Mesothelial cell of epicardium (in vitro differentiated cells): ENCODE measurements at regions not wholly inside any gene's neighbourhood (a gene's known extent, or its start where the extent isn't known, plus 50 kb on each side); places are given as distances from the start of the nearest gene placed in this dataset.

Experiments
- DNase-seq, 2 experiments: peaks; one replicate each; pipeline ENCODE4 v3.0.0; 2021; ENCODE audit warnings: low spot score in 2 of 2; ENCODE audit not compliant: unreplicated experiment in 2 of 2
- H3K27ac Mint-ChIP-seq: 2 replicates; pipeline ENCODE4 v1.8.0; 2021; ENCODE audit warnings: mixed read lengths
- H3K27me3 Mint-ChIP-seq: 2 replicates; pipeline ENCODE4 v1.8.0; 2021; ENCODE audit warnings: low read depth, mixed read lengths
- H3K36me3 Mint-ChIP-seq: 2 replicates; pipeline ENCODE4 v1.8.0; 2021; ENCODE audit warnings: mixed read lengths
- H3K4me1 Mint-ChIP-seq: 2 replicates; pipeline ENCODE4 v1.8.0; 2021; ENCODE audit warnings: mixed read lengths
- H3K4me3 Mint-ChIP-seq: 2 replicates; pipeline ENCODE4 v1.8.0; 2021; ENCODE audit warnings: mild to moderate bottlenecking, moderate library complexity, mixed read lengths
- H3K9me3 Mint-ChIP-seq: 2 replicates; pipeline ENCODE4 v1.8.0; 2021; ENCODE audit warnings: mixed read lengths
- TF ChIP-seq, protein P1 (sequence below): fragments of 200-600 bp; sonication (generic); IDR thresholded peaks from one replicate; pipeline ENCODE4 v1.5.0; 2021; ENCODE audit warnings: antibody characterized with exemption; ENCODE audit not compliant: unreplicated experiment

- Mint-ChIP-seq H3K36me3 (no peaks in the 10 kb centered on the region), H3K27ac (no peak overlapping the region), H3K4me1 (peaks cover 5% of the 10 kb centered on the region), H3K27me3 (no peaks in the 10 kb centered on the region), H3K4me3 (no peak overlapping the region), H3K9me3 (no peaks in the 10 kb centered on the region)
- TF ChIP-seq, protein P1, sequence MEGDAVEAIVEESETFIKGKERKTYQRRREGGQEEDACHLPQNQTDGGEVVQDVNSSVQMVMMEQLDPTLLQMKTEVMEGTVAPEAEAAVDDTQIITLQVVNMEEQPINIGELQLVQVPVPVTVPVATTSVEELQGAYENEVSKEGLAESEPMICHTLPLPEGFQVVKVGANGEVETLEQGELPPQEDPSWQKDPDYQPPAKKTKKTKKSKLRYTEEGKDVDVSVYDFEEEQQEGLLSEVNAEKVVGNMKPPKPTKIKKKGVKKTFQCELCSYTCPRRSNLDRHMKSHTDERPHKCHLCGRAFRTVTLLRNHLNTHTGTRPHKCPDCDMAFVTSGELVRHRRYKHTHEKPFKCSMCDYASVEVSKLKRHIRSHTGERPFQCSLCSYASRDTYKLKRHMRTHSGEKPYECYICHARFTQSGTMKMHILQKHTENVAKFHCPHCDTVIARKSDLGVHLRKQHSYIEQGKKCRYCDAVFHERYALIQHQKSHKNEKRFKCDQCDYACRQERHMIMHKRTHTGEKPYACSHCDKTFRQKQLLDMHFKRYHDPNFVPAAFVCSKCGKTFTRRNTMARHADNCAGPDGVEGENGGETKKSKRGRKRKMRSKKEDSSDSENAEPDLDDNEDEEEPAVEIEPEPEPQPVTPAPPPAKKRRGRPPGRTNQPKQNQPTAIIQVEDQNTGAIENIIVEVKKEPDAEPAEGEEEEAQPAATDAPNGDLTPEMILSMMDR, result no peak
- no peak for DNase-seq
These were observed 78.3 kb downstream of the SKA1 start for GRCh38 chr18:50453014-50453680.

GRCh38 chr18:50453732-50454131 lies 78.9 kb downstream of the SKA1 start:
- TF ChIP-seq, protein P1, result no peak
- Mint-ChIP-seq H3K27me3 (no peaks in the 10 kb centered on the region), H3K36me3 (no peaks in the 10 kb centered on the region), H3K4me1 (peaks cover 5% of the 10 kb centered on the region), H3K27ac (no peak overlapping the region), H3K9me3 (no peaks in the 10 kb centered on the region), H3K4me3 (no peak overlapping the region)
- DNase-seq, result no peak

- Mint-ChIP-seq H3K36me3 (no peaks in the 10 kb centered on the region), H3K4me1 (peaks cover 5% of the 10 kb centered on the region), H3K27me3 (no peaks in the 10 kb centered on the region), H3K27ac (no peak overlapping the region), H3K4me3 (no peak overlapping the region), H3K9me3 (no peaks in the 10 kb centered on the region)
- TF ChIP-seq, protein P1, result no peak
- no peak for DNase-seq
These were observed 79.6 kb downstream of the SKA1 start for GRCh38 chr18:50454387-50454988.

GRCh38 chr18:50456285-50456684 lies 81.4 kb downstream of the SKA1 start:
- Mint-ChIP-seq H3K36me3 (no peaks in the 10 kb centered on the region), H3K4me1 (peaks cover 5% of the 10 kb centered on the region), H3K4me3 (no peak overlapping the region), H3K27ac (no peak overlapping the region), H3K9me3 (no peaks in the 10 kb centered on the region), H3K27me3 (no peaks in the 10 kb centered on the region)
- DNase-seq, result no peak
- TF ChIP-seq, protein P1, result no peak

DNA sequence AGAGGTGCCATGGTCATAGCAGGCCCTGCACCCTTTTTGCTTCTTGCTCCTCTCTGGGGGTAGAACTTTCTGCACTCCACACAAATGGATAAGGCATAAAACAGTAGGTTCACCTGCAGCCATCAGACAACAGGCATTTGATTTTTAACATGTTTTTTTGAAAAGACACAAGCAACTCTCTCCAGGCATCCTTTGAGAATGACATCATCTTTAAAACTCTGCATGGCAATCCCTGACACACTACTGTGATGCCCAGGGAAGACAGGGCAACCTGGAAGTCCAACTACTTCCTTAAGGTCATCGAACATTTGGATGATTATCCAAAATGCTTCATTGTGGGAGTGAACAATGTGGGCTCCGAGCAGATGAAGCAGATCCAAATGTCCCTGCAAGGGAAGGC lies 82.8 kb downstream of the SKA1 start:
- Mint-ChIP-seq H3K4me3 (no peak overlapping the region), H3K27me3 (no peaks in the 10 kb centered on the region), H3K36me3 (no peaks in the 10 kb centered on the region), H3K9me3 (no peaks in the 10 kb centered on the region), H3K27ac (no peak overlapping the region), H3K4me1 (peaks cover 5% of the 10 kb centered on the region)
- no peak for DNase-seq
- TF ChIP-seq, protein P1, result no peak
